Caco-2 (cell line): ENCODE measurements at regions not wholly inside any gene's neighbourhood (a gene's known extent, or its start where the extent isn't known, plus 50 kb on each side); places are given as distances from the start of the nearest gene placed in this dataset.

Experiments
- BruUV-seq: library from RNA; stranded (reverse); fragments of 400-500 nt; replicated peaks from 2 replicates; lab custom pipeline; 2021; lab: Mats Ljungman, UMichigan
- CTCF ChIA-PET: fragments of 300-600 bp; sonication (Branson Sonifier 250); formaldehyde crosslinking; loops from one replicate; lab custom pipeline; 2022; ENCODE audit warnings: antibody characterized with exemption; lab: Charles Lee
- POLR2A ChIA-PET: fragments of 300-600 bp; sonication (Branson Sonifier 250); formaldehyde crosslinking; loops from one replicate; lab custom pipeline; 2022; ENCODE audit warnings: antibody characterized with exemption; lab: Charles Lee
- DNase-seq, 2 experiments: peaks; one replicate each; pipeline versions ENCODE4 v3.0.0 to v3.0.0-alpha.2; 2020 to 2022
- H3K27me3 ChIP-seq: replicated peaks from 2 replicates; pipeline ENCODE4 v1.6.0; 2011; ENCODE audit warnings: low read length; ENCODE audit not compliant: control insufficient read depth, insufficient read depth
- H3K36me3 ChIP-seq: 2 replicates; pipeline ENCODE4 v1.5.1; 2011; ENCODE audit warnings: low read length; ENCODE audit not compliant: control insufficient read depth, insufficient read depth
- H3K4me1 ChIP-seq: fragments of 250-450 bp; sonication (Bioruptor Pico); 2 replicates; pipeline ENCODE4 v1.5.1; 2020; ENCODE audit warnings: mild to moderate bottlenecking
- H3K4me3 ChIP-seq: 2 replicates; pipeline ENCODE4 v1.5.1; 2011; ENCODE audit warnings: low read depth, mild to moderate bottlenecking, control low read depth, low read length
- H3K9me3 ChIP-seq: fragments of 250-450 bp; sonication (Bioruptor Pico); 2 replicates; pipeline ENCODE4 v1.5.1; 2020; ENCODE audit warnings: mild to moderate bottlenecking, moderate library complexity
- H3K27ac Mint-ChIP-seq: one replicate; pipeline ENCODE4 v1.8.0; 2022; ENCODE audit warnings: mixed read lengths; ENCODE audit not compliant: unreplicated experiment
- H3K27me3 Mint-ChIP-seq: one replicate; pipeline ENCODE4 v1.8.0; 2022; ENCODE audit warnings: mixed read lengths; ENCODE audit not compliant: insufficient read depth, unreplicated experiment
- H3K36me3 Mint-ChIP-seq: one replicate; pipeline ENCODE4 v1.8.0; 2022; ENCODE audit warnings: mild to moderate bottlenecking, mixed read lengths; ENCODE audit not compliant: insufficient read depth, unreplicated experiment
- H3K4me1 Mint-ChIP-seq: one replicate; pipeline ENCODE4 v1.8.0; 2022; ENCODE audit warnings: low read depth, mixed read lengths; ENCODE audit not compliant: unreplicated experiment
- H3K4me3 Mint-ChIP-seq: one replicate; pipeline ENCODE4 v1.8.0; 2022; ENCODE audit warnings: mild to moderate bottlenecking, moderate library complexity, mixed read lengths; ENCODE audit not compliant: unreplicated experiment
- H3K9me3 Mint-ChIP-seq: one replicate; pipeline ENCODE4 v1.8.0; 2022; ENCODE audit warnings: mixed read lengths; ENCODE audit not compliant: unreplicated experiment
- CTCF ChIP-seq, 2 experiments: fragments of 200-600 bp in 1 of 2; IDR thresholded peaks; 1 replicate in 1 of 2; 2 replicates in 1 of 2; pipeline versions ENCODE4 v1.5.1 to v1.8.0; 2011 to 2022; ENCODE audit warnings: antibody characterized with exemption in 1 of 2, control low read depth in 1 of 2, inconsistent platforms in 1 of 2, low read depth in 1 of 2, low read length in 1 of 2, mild to moderate bottlenecking in 1 of 2, moderate library complexity in 1 of 2; ENCODE audit not compliant: insufficient read depth in 1 of 2, severe bottlenecking in 1 of 2, unreplicated experiment in 1 of 2
- intact Hi-C: fragments of 100-400 bp; cut with micrococcal nuclease; formaldehyde crosslinking; loops from one replicate; pipeline ENCODE4 v1.10.0; 2022; ENCODE audit not compliant: unreplicated experiment

GRCh38 chr13:86757236-86757978 lies 913.8 kb upstream of the SLITRK5 start:
- Mint-ChIP-seq H3K4me3 (no peak overlapping the region), H3K9me3 (peaks cover 14% of the 10 kb centered on the region), H3K27me3 (peaks cover 5% of the 10 kb centered on the region), H3K27ac (no peak overlapping the region), H3K36me3 (no peaks in the 10 kb centered on the region), H3K4me1 (no peaks in the 10 kb centered on the region)
- BruUV-seq, result no TSS peak
- Histone ChIP-seq H3K27me3 (no peaks in the 10 kb centered on the region), H3K4me1 (no peaks in the 10 kb centered on the region), H3K9me3 (no peaks in the 10 kb centered on the region), H3K4me3 (no peak overlapping the region), H3K36me3 (no peaks in the 10 kb centered on the region)
- POLR2A ChIA-PET, result no interaction called here
- DNase-seq, result no peak
- no peak for TF ChIP-seq CTCF (IDR thresholded peaks at IDR 0.05; ENCODE audit: insufficient read depth in 1 of 2, low read depth in 1 of 2, low read length in 1 of 2, severe bottlenecking in 1 of 2, unreplicated experiment in 1 of 2)
- intact Hi-C loops, result no loop called here
- CTCF ChIA-PET, result no interaction called here

GRCh38 chr13:86758116-86758515 lies 913.1 kb upstream of the SLITRK5 start:
- H3K9me3 Mint-ChIP-seq, result peaks cover 21% of the 10 kb centered on the region
- Histone ChIP-seq H3K36me3 (no peaks in the 10 kb centered on the region), H3K27me3 (no peaks in the 10 kb centered on the region), H3K9me3 (no peaks in the 10 kb centered on the region), H3K4me1 (no peaks in the 10 kb centered on the region), H3K4me3 (no peak overlapping the region)
- DNase-seq, result no peak
- no peak overlapping the region for H3K4me3 Mint-ChIP-seq
- no peak for TF ChIP-seq CTCF (IDR thresholded peaks at IDR 0.05; ENCODE audit: insufficient read depth in 1 of 2, low read depth in 1 of 2, low read length in 1 of 2, severe bottlenecking in 1 of 2, unreplicated experiment in 1 of 2)
- no peaks in the 10 kb centered on the region for H3K4me1 Mint-ChIP-seq
- H3K27ac Mint-ChIP-seq, result no peak overlapping the region
- intact Hi-C loops, result no loop called here
- no TSS peak for BruUV-seq
- H3K36me3 Mint-ChIP-seq, result no peaks in the 10 kb centered on the region
- ChIA-PET CTCF (no interaction called here), POLR2A (no interaction called here)
- peaks cover 5% of the 10 kb centered on the region for H3K27me3 Mint-ChIP-seq

GRCh38 chr13:86760620-86761019 lies 910.6 kb upstream of the SLITRK5 start:
- CTCF ChIA-PET, result no interaction called here
- H3K4me3 Mint-ChIP-seq, result no peak overlapping the region
- Histone ChIP-seq H3K9me3 (no peaks in the 10 kb centered on the region), H3K4me1 (no peaks in the 10 kb centered on the region), H3K4me3 (no peak overlapping the region), H3K27me3 (no peaks in the 10 kb centered on the region), H3K36me3 (no peaks in the 10 kb centered on the region)
- H3K36me3 Mint-ChIP-seq, result no peaks in the 10 kb centered on the region
- no peak overlapping the region for H3K27ac Mint-ChIP-seq
- peaks cover 36% of the 10 kb centered on the region for H3K9me3 Mint-ChIP-seq
- intact Hi-C loops, result no loop called here
- no peaks in the 10 kb centered on the region for H3K4me1 Mint-ChIP-seq
- H3K27me3 Mint-ChIP-seq, result peaks cover 8% of the 10 kb centered on the region
- DNase-seq, result no peak
- POLR2A ChIA-PET, result no interaction called here
- no peak for TF ChIP-seq CTCF (IDR thresholded peaks at IDR 0.05; ENCODE audit: insufficient read depth in 1 of 2, low read depth in 1 of 2, low read length in 1 of 2, severe bottlenecking in 1 of 2, unreplicated experiment in 1 of 2)
- no TSS peak for BruUV-seq
